ENCODE measurements at regions not wholly inside any gene's neighbourhood (a gene's known extent, or its start where the extent isn't known, plus 50 kb on each side); places are given as distances from the start of the nearest gene placed in this dataset.

GRCh38 chr2:15776629-15776919 is 163.8 kb upstream of the MYCN start:
- H3K4me1 ChIP-seq (ENCODE audit: insufficient read depth, low read length), result no peaks in the 10 kb centered on the region
- no peak overlapping the region for H3K4me3 ChIP-seq (ENCODE audit: insufficient read depth, low read depth, low read length)
- H3K27ac Mint-ChIP-seq (ENCODE audit: unreplicated experiment), result no peak overlapping the region
- H3K27me3 Mint-ChIP-seq (ENCODE audit: low read depth, unreplicated experiment), result peaks cover 14% of the 10 kb centered on the region
- no peak overlapping the region for H3K27ac ChIP-seq (ENCODE audit: low read depth, low read length)
- no peaks in the 10 kb centered on the region for H3K9me3 ChIP-seq (ENCODE audit: insufficient read depth, low read depth, low read length)
- no peak overlapping the region for H3K4me3 Mint-ChIP-seq (ENCODE audit: unreplicated experiment)
- H3K9ac ChIP-seq (ENCODE audit: low read length), result no peak overlapping the region
- H3K4me2 ChIP-seq (ENCODE audit: low read length), result no peak overlapping the region
- FAIRE-seq (no peak), DNase-seq (ENCODE audit: low read depth) (no peak)
- no peaks in the 10 kb centered on the region for H3K36me3 Mint-ChIP-seq (ENCODE audit: low read depth, unreplicated experiment)
- no peaks in the 10 kb centered on the region for H3K9me3 Mint-ChIP-seq (ENCODE audit: unreplicated experiment)
- TF ChIP-seq CTCF (IDR thresholded peaks at IDR 0.05; ENCODE audit: insufficient read depth, low read depth, low read length), result no peak
- TF ChIP-seq EZH2 (IDR thresholded peaks at IDR 0.05; ENCODE audit: insufficient read depth, low read length), result no peak
- no peak overlapping the region for H2AFZ ChIP-seq (ENCODE audit: low read depth, low read length)
- no peaks in the 10 kb centered on the region for H3K79me2 ChIP-seq (ENCODE audit: insufficient read depth, low read length)
- H3K27me3 ChIP-seq (ENCODE audit: insufficient read depth, low read length), result no peaks in the 10 kb centered on the region
- no peaks in the 10 kb centered on the region for H3K36me3 ChIP-seq (ENCODE audit: insufficient read depth, low read length)
- peaks cover 12% of the 10 kb centered on the region for H3K4me1 Mint-ChIP-seq (ENCODE audit: low read depth, unreplicated experiment)
- H4K20me1 ChIP-seq (ENCODE audit: insufficient read depth, low read length), result no peaks in the 10 kb centered on the region

- H3K4me3 ChIP-seq (ENCODE audit: insufficient read depth, low read depth, low read length), result no peak overlapping the region
- no peak overlapping the region for H3K9ac ChIP-seq (ENCODE audit: low read length)
- DNase-seq (ENCODE audit: low read depth) (no peak), FAIRE-seq (no peak)
- no peak overlapping the region for H3K27ac ChIP-seq (ENCODE audit: low read depth, low read length)
- H3K9me3 ChIP-seq (ENCODE audit: insufficient read depth, low read depth, low read length), result no peaks in the 10 kb centered on the region
- Mint-ChIP-seq H3K4me1 (ENCODE audit: low read depth, unreplicated experiment) (peaks cover 16% of the 10 kb centered on the region), H3K36me3 (ENCODE audit: low read depth, unreplicated experiment) (no peaks in the 10 kb centered on the region), H3K9me3 (ENCODE audit: unreplicated experiment) (no peaks in the 10 kb centered on the region), H3K27ac (ENCODE audit: unreplicated experiment) (no peak overlapping the region), H3K4me3 (ENCODE audit: unreplicated experiment) (no peak overlapping the region), H3K27me3 (ENCODE audit: low read depth, unreplicated experiment) (peaks cover 14% of the 10 kb centered on the region)
- no peaks in the 10 kb centered on the region for H3K79me2 ChIP-seq (ENCODE audit: insufficient read depth, low read length)
- H4K20me1 ChIP-seq (ENCODE audit: insufficient read depth, low read length), result no peaks in the 10 kb centered on the region
- H3K36me3 ChIP-seq (ENCODE audit: insufficient read depth, low read length), result no peaks in the 10 kb centered on the region
- no peaks in the 10 kb centered on the region for H3K27me3 ChIP-seq (ENCODE audit: insufficient read depth, low read length)
- H2AFZ ChIP-seq (ENCODE audit: low read depth, low read length), result no peak overlapping the region
- TF ChIP-seq CTCF (IDR thresholded peaks at IDR 0.05; ENCODE audit: insufficient read depth, low read depth, low read length) (no peak), EZH2 (IDR thresholded peaks at IDR 0.05; ENCODE audit: insufficient read depth, low read length) (no peak)
- no peaks in the 10 kb centered on the region for H3K4me1 ChIP-seq (ENCODE audit: insufficient read depth, low read length)
- H3K4me2 ChIP-seq (ENCODE audit: low read length), result no peak overlapping the region
Observed at GRCh38 chr2:15776992-15777702, 163.2 kb upstream of the MYCN start.

- Mint-ChIP-seq H3K4me3 (ENCODE audit: unreplicated experiment) (no peak overlapping the region), H3K27ac (ENCODE audit: unreplicated experiment) (no peak overlapping the region), H3K36me3 (ENCODE audit: low read depth, unreplicated experiment) (no peaks in the 10 kb centered on the region), H3K9me3 (ENCODE audit: unreplicated experiment) (no peaks in the 10 kb centered on the region), H3K27me3 (ENCODE audit: low read depth, unreplicated experiment) (peaks cover 16% of the 10 kb centered on the region), H3K4me1 (ENCODE audit: low read depth, unreplicated experiment) (peaks cover 20% of the 10 kb centered on the region)
- H3K4me1 ChIP-seq (ENCODE audit: insufficient read depth, low read length), result no peaks in the 10 kb centered on the region
- TF ChIP-seq CTCF (IDR thresholded peaks at IDR 0.05; ENCODE audit: insufficient read depth, low read depth, low read length), result no peak
- no peak for TF ChIP-seq EZH2 (IDR thresholded peaks at IDR 0.05; ENCODE audit: insufficient read depth, low read length)
- no peaks in the 10 kb centered on the region for H3K36me3 ChIP-seq (ENCODE audit: insufficient read depth, low read length)
- no peak overlapping the region for H3K27ac ChIP-seq (ENCODE audit: low read depth, low read length)
- DNase-seq (ENCODE audit: low read depth) (no peak), FAIRE-seq (no peak)
- no peaks in the 10 kb centered on the region for H3K27me3 ChIP-seq (ENCODE audit: insufficient read depth, low read length)
- H4K20me1 ChIP-seq (ENCODE audit: insufficient read depth, low read length), result no peaks in the 10 kb centered on the region
- no peak overlapping the region for H2AFZ ChIP-seq (ENCODE audit: low read depth, low read length)
- H3K79me2 ChIP-seq (ENCODE audit: insufficient read depth, low read length), result no peaks in the 10 kb centered on the region
- H3K9ac ChIP-seq (ENCODE audit: low read length), result no peak overlapping the region
- H3K9me3 ChIP-seq (ENCODE audit: insufficient read depth, low read depth, low read length), result no peaks in the 10 kb centered on the region
- no peak overlapping the region for H3K4me3 ChIP-seq (ENCODE audit: insufficient read depth, low read depth, low read length)
- H3K4me2 ChIP-seq (ENCODE audit: low read length), result no peak overlapping the region
Observed at GRCh38 chr2:15777795-15778371, 162.5 kb upstream of the MYCN start.

All from astrocyte (in vitro differentiated cells and primary cell).